Activated CD8-positive, alpha-beta memory T cell treated with anti-CD3 and anti-CD28 coated beads, Interleukin-2, amount 10 ng/mL, durations not matched to agents 7 days and 5 days (primary cell): ENCODE measurements at regions not wholly inside any gene's neighbourhood (a gene's known extent, or its start where the extent isn't known, plus 50 kb on each side); places are given as distances from the start of the nearest gene placed in this dataset.

Source experiments
- ATAC-seq: fragments of 150-1000 bp; cut with Tn5 transposase; one replicate; pipeline ENCODE4 v1.10.0; 2021; ENCODE audit warnings: moderate library complexity
- CTCF ChIA-PET: fragments of 350-600 bp; sonication (Branson Sonifier 250); formaldehyde crosslinking; loops from one replicate; lab custom pipeline; 2021; ENCODE audit warnings: antibody characterized with exemption; lab: Charles Lee
- DNase-seq: peaks from one replicate; pipeline ENCODE4 v3.0.0-alpha.2; 2020
- H3K27ac Mint-ChIP-seq: one replicate; pipeline ENCODE4 v1.8.0; 2021; ENCODE audit warnings: mild to moderate bottlenecking, mixed read lengths
- H3K27me3 Mint-ChIP-seq: one replicate; pipeline ENCODE4 v1.8.0; 2021; ENCODE audit warnings: mixed read lengths
- H3K36me3 Mint-ChIP-seq: one replicate; pipeline ENCODE4 v1.8.0; 2021; ENCODE audit warnings: mild to moderate bottlenecking, mixed read lengths
- H3K4me1 Mint-ChIP-seq: one replicate; pipeline ENCODE4 v1.8.0; 2021; ENCODE audit warnings: mixed read lengths
- H3K4me3 Mint-ChIP-seq: one replicate; pipeline ENCODE4 v1.8.0; 2021; ENCODE audit warnings: mild to moderate bottlenecking, moderate library complexity, mixed read lengths
- H3K9me3 Mint-ChIP-seq: one replicate; pipeline ENCODE4 v1.8.0; 2022; ENCODE audit warnings: low read depth, mixed read lengths

- no peaks in the 10 kb centered on the region for H3K9me3 Mint-ChIP-seq
- H3K27ac Mint-ChIP-seq = no peak overlapping the region
- H3K36me3 Mint-ChIP-seq = peaks cover 4% of the 10 kb centered on the region
- H3K27me3 Mint-ChIP-seq = peaks cover 68% of the 10 kb centered on the region
- DNase-seq (no peak), ATAC-seq (no peak)
- CTCF ChIA-PET = no interaction called here
- H3K4me1 Mint-ChIP-seq = peaks cover 30% of the 10 kb centered on the region
- no peak overlapping the region for H3K4me3 Mint-ChIP-seq
Measured at GRCh38 chr6:28585335-28585734, 59.7 kb downstream of the GPX5 start.

- Mint-ChIP-seq H3K27ac (no peak overlapping the region), H3K36me3 (peaks cover 4% of the 10 kb centered on the region), H3K4me1 (peaks cover 30% of the 10 kb centered on the region), H3K27me3 (peaks cover 78% of the 10 kb centered on the region), H3K4me3 (peak overlapping the region; percentile 66), H3K9me3 (peaks cover 3% of the 10 kb centered on the region)
- DNase-seq (no peak), ATAC-seq (no peak)
- CTCF ChIA-PET = no interaction called here
Measured at GRCh38 chr6:28586324-28586723, 60.6 kb downstream of the GPX5 start.

GRCh38 chr6:28586962-28587745 lies 61.5 kb downstream of the GPX5 start:
- Mint-ChIP-seq H3K27ac (peak overlapping the region; percentile 5), H3K4me3 (peak overlapping the region; percentile 66), H3K27me3 (peaks cover 84% of the 10 kb centered on the region), H3K9me3 (peaks cover 3% of the 10 kb centered on the region), H3K4me1 (peaks cover 30% of the 10 kb centered on the region), H3K36me3 (peaks cover 4% of the 10 kb centered on the region)
- ATAC-seq (peak; percentile 68), DNase-seq (peak; percentile 55)
- CTCF ChIA-PET = no interaction called here

GRCh38 chr6:28587746-28588075 lies 62.0 kb downstream of the GPX5 start:
- no peak overlapping the region for H3K27ac Mint-ChIP-seq
- H3K27me3 Mint-ChIP-seq = peaks cover 83% of the 10 kb centered on the region
- CTCF ChIA-PET = no interaction called here
- ATAC-seq (no peak), DNase-seq (no peak)
- peak overlapping the region; percentile 66 for H3K4me3 Mint-ChIP-seq
- H3K36me3 Mint-ChIP-seq = peaks cover 4% of the 10 kb centered on the region
- H3K9me3 Mint-ChIP-seq = peaks cover 3% of the 10 kb centered on the region
- peaks cover 30% of the 10 kb centered on the region for H3K4me1 Mint-ChIP-seq

- ATAC-seq = no peak
- Mint-ChIP-seq H3K36me3 (peaks cover 4% of the 10 kb centered on the region), H3K4me3 (no peak overlapping the region), H3K4me1 (peaks cover 30% of the 10 kb centered on the region), H3K27ac (no peak overlapping the region), H3K9me3 (peaks cover 3% of the 10 kb centered on the region), H3K27me3 (peaks cover 79% of the 10 kb centered on the region)
- no peak for DNase-seq
- CTCF ChIA-PET = no interaction called here
Measured at GRCh38 chr6:28588666-28589065, 63.0 kb downstream of the GPX5 start.

- no peak overlapping the region for H3K4me3 Mint-ChIP-seq
- H3K36me3 Mint-ChIP-seq = peaks cover 4% of the 10 kb centered on the region
- H3K4me1 Mint-ChIP-seq = peaks cover 30% of the 10 kb centered on the region
- peak; percentile 27 for ATAC-seq
- peaks cover 3% of the 10 kb centered on the region for H3K9me3 Mint-ChIP-seq
- H3K27ac Mint-ChIP-seq = no peak overlapping the region
- CTCF ChIA-PET = interaction anchor here (0.7 kb wide), 1 partner anchor 145 kb away, joined by 4 read pairs; no protein-coding TSS in a partner anchor
- peak; percentile 50 for DNase-seq
- peaks cover 76% of the 10 kb centered on the region for H3K27me3 Mint-ChIP-seq
Measured at GRCh38 chr6:28589234-28589956, 63.7 kb downstream of the GPX5 start.

- CTCF ChIA-PET = interaction anchor here (0.7 kb wide), 1 partner anchor 145 kb away, joined by 4 read pairs; no protein-coding TSS in a partner anchor
- DNase-seq = no peak
- ATAC-seq = no peak
- Mint-ChIP-seq H3K4me1 (peaks cover 30% of the 10 kb centered on the region), H3K36me3 (peaks cover 4% of the 10 kb centered on the region), H3K9me3 (peaks cover 3% of the 10 kb centered on the region), H3K27me3 (peaks cover 75% of the 10 kb centered on the region), H3K27ac (no peak overlapping the region), H3K4me3 (no peak overlapping the region)
Measured at GRCh38 chr6:28589957-28590349, 64.3 kb downstream of the GPX5 start.

- Mint-ChIP-seq H3K4me1 (no peaks in the 10 kb centered on the region), H3K4me3 (no peak overlapping the region), H3K27ac (no peak overlapping the region), H3K27me3 (peaks cover 29% of the 10 kb centered on the region), H3K36me3 (no peaks in the 10 kb centered on the region), H3K9me3 (peaks cover 3% of the 10 kb centered on the region)
- ATAC-seq (no peak), DNase-seq (peak; percentile 50)
- CTCF ChIA-PET = no interaction called here
Measured at GRCh38 chr6:28597217-28597835, 71.6 kb downstream of the GPX5 start.

GRCh38 chr6:28597924-28598722 lies 72.4 kb downstream of the GPX5 start:
- CTCF ChIA-PET = no interaction called here

GRCh38 chr6:28598757-28599686 lies 73.3 kb downstream of the GPX5 start:
- ATAC-seq = no peak
- Mint-ChIP-seq H3K27me3 (peaks cover 32% of the 10 kb centered on the region), H3K9me3 (peaks cover 3% of the 10 kb centered on the region), H3K4me1 (no peaks in the 10 kb centered on the region), H3K36me3 (no peaks in the 10 kb centered on the region), H3K27ac (no peak overlapping the region), H3K4me3 (no peak overlapping the region)
- DNase-seq = no peak
- CTCF ChIA-PET = no interaction called here

More at GRCh38 chr6:28597924-28598722, 72.4 kb downstream of the GPX5 start:
- H3K36me3 Mint-ChIP-seq = no peaks in the 10 kb centered on the region
- H3K27me3 Mint-ChIP-seq = peaks cover 28% of the 10 kb centered on the region
- H3K27ac Mint-ChIP-seq = no peak overlapping the region
- ATAC-seq (no peak), DNase-seq (no peak)
- H3K9me3 Mint-ChIP-seq = peaks cover 3% of the 10 kb centered on the region
- peak overlapping the region; percentile 16 for H3K4me3 Mint-ChIP-seq
- no peaks in the 10 kb centered on the region for H3K4me1 Mint-ChIP-seq

GRCh38 chr6:28600245-28600644 lies 74.6 kb downstream of the GPX5 start:
- Mint-ChIP-seq H3K4me1 (no peaks in the 10 kb centered on the region), H3K27me3 (peaks cover 34% of the 10 kb centered on the region)

GRCh38 chr6:28603891-28604290 lies 78.2 kb downstream of the GPX5 start:
- CTCF ChIA-PET = no interaction called here
- H3K27ac Mint-ChIP-seq = no peak overlapping the region
- H3K36me3 Mint-ChIP-seq = no peaks in the 10 kb centered on the region
- H3K4me3 Mint-ChIP-seq = no peak overlapping the region
- ATAC-seq (no peak), DNase-seq (no peak)
- peaks cover 42% of the 10 kb centered on the region for H3K27me3 Mint-ChIP-seq
- peaks cover 5% of the 10 kb centered on the region for H3K4me1 Mint-ChIP-seq
- no peaks in the 10 kb centered on the region for H3K9me3 Mint-ChIP-seq

More at GRCh38 chr6:28600245-28600644, 74.6 kb downstream of the GPX5 start:
- Mint-ChIP-seq H3K36me3 (no peaks in the 10 kb centered on the region), H3K4me3 (no peak overlapping the region), H3K9me3 (peaks cover 3% of the 10 kb centered on the region), H3K27ac (no peak overlapping the region)
- CTCF ChIA-PET = no interaction called here
- DNase-seq (no peak), ATAC-seq (no peak)
